Progenitor cell of endocrine pancreas (in vitro differentiated cells): ENCODE measurements at regions not wholly inside any gene's neighbourhood (a gene's known extent, or its start where the extent isn't known, plus 50 kb on each side); places are given as distances from the start of the nearest gene placed in this dataset.
"Not testable (repeated sequence)": the region's sequence is repeated elsewhere in the genome, so short reads cannot be mapped to it uniquely, and the experiment has no call there.

ENCODE experiments used
- DNase-seq: peaks from one replicate; pipeline ENCODE4 v3.0.0; 2021; ENCODE audit warnings: low spot score; ENCODE audit not compliant: unreplicated experiment
- H3K27ac Mint-ChIP-seq: 2 replicates; pipeline ENCODE4 v1.8.0; 2021; ENCODE audit warnings: mild to moderate bottlenecking, moderate library complexity, mixed read lengths
- H3K27me3 Mint-ChIP-seq: 2 replicates; pipeline ENCODE4 v1.8.0; 2021; ENCODE audit warnings: mixed read lengths
- H3K36me3 Mint-ChIP-seq: 2 replicates; pipeline ENCODE4 v1.8.0; 2022; ENCODE audit warnings: mixed read lengths; ENCODE audit not compliant: insufficient read depth
- H3K4me1 Mint-ChIP-seq: 2 replicates; pipeline ENCODE4 v1.8.0; 2021; ENCODE audit warnings: low read depth, mixed read lengths
- H3K4me3 Mint-ChIP-seq: 2 replicates; pipeline ENCODE4 v1.8.0; 2021; ENCODE audit warnings: low read depth, mild to moderate bottlenecking, moderate library complexity, mixed read lengths
- H3K9me3 Mint-ChIP-seq: 2 replicates; pipeline ENCODE4 v1.8.0; 2021; ENCODE audit warnings: low read depth, mixed read lengths
- CTCF ChIP-seq: fragments of 200-600 bp; sonication (generic); IDR thresholded peaks from one replicate; pipeline ENCODE4 v1.5.0; 2021; ENCODE audit warnings: antibody characterized with exemption, mild to moderate bottlenecking; ENCODE audit not compliant: unreplicated experiment

GRCh38 chr21:14050121-14050520, 160.6 kb downstream of the LIPI start:
- Mint-ChIP-seq H3K27me3 (no peaks in the 10 kb centered on the region), H3K27ac (no peak overlapping the region), H3K36me3 (peaks cover 3% of the 10 kb centered on the region), H3K4me3 (no peak overlapping the region), H3K9me3 (peaks cover 51% of the 10 kb centered on the region), H3K4me1 (peaks cover 11% of the 10 kb centered on the region)
- DNase-seq = no peak
- no peak for TF ChIP-seq CTCF

GRCh38 chr21:14046401-14046800, 164.4 kb downstream of the LIPI start:
- H3K4me3 Mint-ChIP-seq = no peak overlapping the region
- H3K36me3 Mint-ChIP-seq = no peaks in the 10 kb centered on the region
- DNase-seq = no peak
- no peaks in the 10 kb centered on the region for H3K27me3 Mint-ChIP-seq
- H3K4me1 Mint-ChIP-seq = peaks cover 10% of the 10 kb centered on the region
- peaks cover 46% of the 10 kb centered on the region for H3K9me3 Mint-ChIP-seq
- peak overlapping the region; percentile 21 for H3K27ac Mint-ChIP-seq
- TF ChIP-seq CTCF = no peak

- TF ChIP-seq CTCF = no peak
- Mint-ChIP-seq H3K36me3 (peaks cover 1% of the 10 kb centered on the region), H3K9me3 (peaks cover 16% of the 10 kb centered on the region), H3K4me3 (no peak overlapping the region), H3K27me3 (no peaks in the 10 kb centered on the region), H3K27ac (no peak overlapping the region), H3K4me1 (peaks cover 2% of the 10 kb centered on the region)
- no peak for DNase-seq
Observed at GRCh38 chr21:14040386-14040785, 170.4 kb downstream of the LIPI start.

GRCh38 chr21:14028619-14029018, 182.1 kb downstream of the LIPI start:
- Mint-ChIP-seq H3K9me3 (peaks cover 10% of the 10 kb centered on the region), H3K4me3 (peak overlapping the region; percentile 90)
- H3K27me3 Mint-ChIP-seq, H3K36me3 Mint-ChIP-seq, DNase-seq, H3K4me1 Mint-ChIP-seq, H3K27ac Mint-ChIP-seq: not testable (repeated sequence)

- Mint-ChIP-seq H3K9me3 (peaks cover 10% of the 10 kb centered on the region), H3K27ac (peak overlapping the region; percentile 99), H3K4me3 (peak overlapping the region; percentile 90)
- not testable (repeated sequence) for H3K27me3 Mint-ChIP-seq, H3K4me1 Mint-ChIP-seq, H3K36me3 Mint-ChIP-seq
- peak; percentile 41 for DNase-seq
Observed at GRCh38 chr21:14027235-14027869, 183.4 kb downstream of the LIPI start.

GRCh38 chr21:14020108-14020507, 190.6 kb downstream of the LIPI start:
- H3K4me3 Mint-ChIP-seq = not testable (repeated sequence)
- peaks cover 12% of the 10 kb centered on the region for H3K9me3 Mint-ChIP-seq

GRCh38 chr21:14015841-14016240, 194.9 kb downstream of the LIPI start:
- not testable (repeated sequence) for H3K4me1 Mint-ChIP-seq, H3K27ac Mint-ChIP-seq, DNase-seq, H3K9me3 Mint-ChIP-seq, H3K27me3 Mint-ChIP-seq, H3K4me3 Mint-ChIP-seq, H3K36me3 Mint-ChIP-seq

More at GRCh38 chr21:14020108-14020507, 190.6 kb downstream of the LIPI start:
- not testable (repeated sequence) for H3K27me3 Mint-ChIP-seq, DNase-seq, H3K27ac Mint-ChIP-seq, H3K4me1 Mint-ChIP-seq, H3K36me3 Mint-ChIP-seq

GRCh38 chr21:14013623-14014498, 196.9 kb downstream of the LIPI start:
- H3K27ac Mint-ChIP-seq, DNase-seq, H3K4me1 Mint-ChIP-seq, H3K4me3 Mint-ChIP-seq, H3K36me3 Mint-ChIP-seq, H3K27me3 Mint-ChIP-seq, H3K9me3 Mint-ChIP-seq: not testable (repeated sequence)
